EL (cell line): ENCODE measurements at regions not wholly inside any gene's neighbourhood (a gene's known extent, or its start where the extent isn't known, plus 50 kb on each side); places are given as distances from the start of the nearest gene placed in this dataset.

ENCODE experiments used
- DNase-seq: peaks from one replicate; pipeline ENCODE4 v3.0.0-alpha.2; 2016

- no peak for DNase-seq
Observed at GRCh38 chr1:170273291-170274130, 127.8 kb downstream of the NTMT2 start.

- no peak for DNase-seq
Observed at GRCh38 chr1:170274131-170274501, 128.4 kb downstream of the NTMT2 start.

- DNase-seq, result no peak
Observed at GRCh38 chr1:170277985-170278384, 132.2 kb downstream of the NTMT2 start.

- no peak for DNase-seq
Observed at GRCh38 chr1:170284016-170284415, 138.3 kb downstream of the NTMT2 start.

- DNase-seq, result no peak
Observed at GRCh38 chr1:170284512-170284911, 138.8 kb downstream of the NTMT2 start.

- no peak for DNase-seq
Observed at GRCh38 chr1:170284951-170285350, 139.2 kb downstream of the NTMT2 start.

- no peak for DNase-seq
Observed at GRCh38 chr1:170288155-170288554, 142.4 kb downstream of the NTMT2 start.

- no peak for DNase-seq
Observed at GRCh38 chr1:170290276-170290675, 144.5 kb downstream of the NTMT2 start.

- no peak for DNase-seq
Observed at GRCh38 chr1:170290991-170291390, 145.2 kb downstream of the NTMT2 start.

- no peak for DNase-seq
Observed at GRCh38 chr1:170291516-170291915, 145.8 kb downstream of the NTMT2 start.

GRCh38 chr1:170296211-170296610 lies 150.5 kb downstream of the NTMT2 start:
- no peak for DNase-seq

- DNase-seq, result no peak
Observed at GRCh38 chr1:170296642-170297041, 150.9 kb downstream of the NTMT2 start.

GRCh38 chr1:170301596-170301995 lies 155.8 kb downstream of the NTMT2 start:
- no peak for DNase-seq

- no peak for DNase-seq
Observed at GRCh38 chr1:170303034-170303433, 157.3 kb downstream of the NTMT2 start.

- no peak for DNase-seq
Observed at GRCh38 chr1:170305777-170306512, 160.2 kb downstream of the NTMT2 start.

- no peak for DNase-seq
Observed at GRCh38 chr1:170306513-170306910, 160.8 kb downstream of the NTMT2 start.

- DNase-seq, result no peak
Observed at GRCh38 chr1:170306948-170307347, 161.2 kb downstream of the NTMT2 start.

- DNase-seq, result peak; percentile 60
Observed at GRCh38 chr1:170307426-170307825, 161.7 kb downstream of the NTMT2 start.

- peak; percentile 96 for DNase-seq
Observed at GRCh38 chr1:170309389-170310013, 163.7 kb downstream of the NTMT2 start.

GRCh38 chr1:170310014-170310405 lies 164.3 kb downstream of the NTMT2 start:
- DNase-seq, result no peak

- DNase-seq, result no peak
Observed at GRCh38 chr1:170310951-170311350, 165.2 kb downstream of the NTMT2 start.

GRCh38 chr1:170313306-170313705 lies 167.5 kb downstream of the NTMT2 start:
- DNase-seq, result no peak

- DNase-seq, result no peak
Observed at GRCh38 chr1:170316270-170316669, 170.5 kb downstream of the NTMT2 start.

- DNase-seq, result peak; percentile 15
Observed at GRCh38 chr1:170318141-170318540, 172.4 kb downstream of the NTMT2 start.
